Right atrium auricular region (tissue), 2 donors: ENCODE measurements at regions not wholly inside any gene's neighbourhood (a gene's known extent, or its start where the extent isn't known, plus 50 kb on each side); places are given as distances from the start of the nearest gene placed in this dataset.
"Not testable (repeated sequence)": the region's sequence is repeated elsewhere in the genome, so short reads cannot be mapped to it uniquely, and the experiment has no call there.

Experiments used
- DNase-seq: peaks from one replicate; pipeline ENCODE4 v3.0.0-alpha.2; 2019; ENCODE audit warnings: low spot score
- H3K27ac ChIP-seq, 2 donors: fragments of 200-600 bp; sonication (generic); 1 replicate in 1 of 2; 2 replicates in 1 of 2; pipeline ENCODE4 v1.5.1; 2016 to 2019
- H3K27me3 ChIP-seq, 2 donors: fragments of 200-600 bp; sonication (generic); one replicate each; pipeline versions ENCODE4 v1.5.1 to v1.6.0; 2017 to 2019
- H3K36me3 ChIP-seq: fragments of 200-600 bp; sonication (generic); one replicate; pipeline ENCODE4 v1.5.1; 2016
- H3K4me1 ChIP-seq, 2 donors: fragments of 200-600 bp; sonication (generic); one replicate each; pipeline versions ENCODE4 v1.5.1 to v1.6.0; 2017 to 2019
- H3K4me3 ChIP-seq, 2 donors: fragments of 200-600 bp; sonication (generic); 1 replicate in 1 of 2; 2 replicates in 1 of 2; pipeline ENCODE4 v1.5.1; 2017 to 2019; ENCODE audit warnings: mild to moderate bottlenecking in 1 of 2, moderate library complexity in 1 of 2
- H3K9me3 ChIP-seq, 2 donors: fragments of 200-600 bp; sonication (generic); one replicate each; pipeline ENCODE4 v1.5.1; 2019
- TF ChIP-seq, protein P1 (sequence below), 2 donors: fragments of 200-600 bp; sonication (generic); IDR thresholded peaks; one replicate each; pipeline ENCODE4 v1.5.1; 2019; ENCODE audit warnings: antibody characterized with exemption in 2 of 2

DNA sequence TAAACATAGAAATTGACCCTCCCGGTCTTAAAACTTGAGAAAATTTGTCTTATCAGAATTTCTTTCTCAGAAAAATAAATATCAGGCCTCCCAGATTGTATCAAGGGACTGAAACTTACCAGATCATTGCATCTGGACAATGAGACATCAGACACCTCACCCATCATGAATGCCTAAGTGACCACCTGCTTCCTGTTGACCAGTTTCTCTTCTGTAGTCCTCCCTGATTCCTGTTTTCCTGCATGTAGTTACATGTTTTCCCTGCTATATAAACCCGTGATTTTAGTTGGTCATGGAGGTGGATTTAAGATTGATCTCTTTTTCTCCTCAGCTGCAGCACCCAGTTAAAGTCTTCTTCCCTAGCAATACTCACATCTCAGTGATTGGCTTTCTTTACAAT, 548.1 kb downstream of the PPP4R3C start:
- TF ChIP-seq, protein P1, sequence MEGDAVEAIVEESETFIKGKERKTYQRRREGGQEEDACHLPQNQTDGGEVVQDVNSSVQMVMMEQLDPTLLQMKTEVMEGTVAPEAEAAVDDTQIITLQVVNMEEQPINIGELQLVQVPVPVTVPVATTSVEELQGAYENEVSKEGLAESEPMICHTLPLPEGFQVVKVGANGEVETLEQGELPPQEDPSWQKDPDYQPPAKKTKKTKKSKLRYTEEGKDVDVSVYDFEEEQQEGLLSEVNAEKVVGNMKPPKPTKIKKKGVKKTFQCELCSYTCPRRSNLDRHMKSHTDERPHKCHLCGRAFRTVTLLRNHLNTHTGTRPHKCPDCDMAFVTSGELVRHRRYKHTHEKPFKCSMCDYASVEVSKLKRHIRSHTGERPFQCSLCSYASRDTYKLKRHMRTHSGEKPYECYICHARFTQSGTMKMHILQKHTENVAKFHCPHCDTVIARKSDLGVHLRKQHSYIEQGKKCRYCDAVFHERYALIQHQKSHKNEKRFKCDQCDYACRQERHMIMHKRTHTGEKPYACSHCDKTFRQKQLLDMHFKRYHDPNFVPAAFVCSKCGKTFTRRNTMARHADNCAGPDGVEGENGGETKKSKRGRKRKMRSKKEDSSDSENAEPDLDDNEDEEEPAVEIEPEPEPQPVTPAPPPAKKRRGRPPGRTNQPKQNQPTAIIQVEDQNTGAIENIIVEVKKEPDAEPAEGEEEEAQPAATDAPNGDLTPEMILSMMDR (IDR thresholded peaks at IDR 0.05) = no peak

GRCh38 chrX:26914232-26914631, 548.9 kb downstream of the PPP4R3C start:
- H3K36me3 ChIP-seq = no peaks in the 10 kb centered on the region
- no peak overlapping the region for H3K4me3 ChIP-seq
- H3K9me3 ChIP-seq = no peaks in the 10 kb centered on the region
- H3K27ac ChIP-seq = no peak overlapping the region
- TF ChIP-seq, protein P1 (IDR thresholded peaks at IDR 0.05) = no peak
- DNase-seq = no peak
- no peaks in the 10 kb centered on the region for H3K27me3 ChIP-seq
- H3K4me1 ChIP-seq = no peaks in the 10 kb centered on the region

More for the DNA sequence above, 548.1 kb downstream of the PPP4R3C start:
- H3K4me3 ChIP-seq = no peak overlapping the region
- no peak overlapping the region for H3K27ac ChIP-seq
- no peaks in the 10 kb centered on the region for H3K9me3 ChIP-seq
- H3K4me1 ChIP-seq = no peaks in the 10 kb centered on the region
- DNase-seq = no peak
- H3K27me3 ChIP-seq = no peaks in the 10 kb centered on the region
- H3K36me3 ChIP-seq = no peaks in the 10 kb centered on the region

- H3K27me3 ChIP-seq, DNase-seq, H3K4me3 ChIP-seq, H3K4me1 ChIP-seq, H3K9me3 ChIP-seq, H3K27ac ChIP-seq, H3K36me3 ChIP-seq: not testable (repeated sequence)
Observed at GRCh38 chrX:26911785-26912184, 551.4 kb downstream of the PPP4R3C start.

GRCh38 chrX:26909728-26910127, 553.4 kb downstream of the PPP4R3C start:
- no peak for DNase-seq

DNA sequence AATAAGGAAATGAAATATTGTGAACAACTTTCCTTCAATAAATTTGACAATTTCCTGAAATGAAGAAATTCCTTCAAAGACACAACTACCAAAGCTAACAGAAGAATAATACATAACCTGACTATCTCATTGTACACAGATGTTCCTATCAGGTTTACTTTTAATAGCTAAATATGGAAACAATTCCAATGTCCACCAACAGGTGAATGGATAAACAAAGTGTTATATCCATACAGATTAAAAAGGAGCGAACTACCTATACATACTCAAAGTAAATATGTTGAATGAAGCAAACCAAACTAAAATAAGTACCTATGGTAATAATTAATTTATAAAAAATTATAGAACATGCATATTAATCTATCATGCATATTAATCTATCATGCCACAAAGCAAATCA, 554.9 kb downstream of the PPP4R3C start:
- TF ChIP-seq, protein P1 (IDR thresholded peaks at IDR 0.05) = no peak
- H3K27me3 ChIP-seq = no peaks in the 10 kb centered on the region
- H3K4me3 ChIP-seq = no peak overlapping the region

More at GRCh38 chrX:26909728-26910127, 553.4 kb downstream of the PPP4R3C start:
- TF ChIP-seq, protein P1 (IDR thresholded peaks at IDR 0.05) = no peak
- H3K9me3 ChIP-seq = no peaks in the 10 kb centered on the region
- no peaks in the 10 kb centered on the region for H3K4me1 ChIP-seq
- H3K4me3 ChIP-seq = no peak overlapping the region
- H3K36me3 ChIP-seq = no peaks in the 10 kb centered on the region
- no peaks in the 10 kb centered on the region for H3K27me3 ChIP-seq
- no peak overlapping the region for H3K27ac ChIP-seq

GRCh38 chrX:26889574-26889973, 573.6 kb downstream of the PPP4R3C start:
- Histone ChIP-seq H3K27me3 (no peaks in the 10 kb centered on the region), H3K4me1 (no peaks in the 10 kb centered on the region), H3K27ac (no peak overlapping the region), H3K9me3 (peaks cover 0 to 12% of the 10 kb centered on the region in 2 donors), H3K36me3 (no peaks in the 10 kb centered on the region), H3K4me3 (no peak overlapping the region)
- TF ChIP-seq, protein P1 (IDR thresholded peaks at IDR 0.05) = no peak
- DNase-seq = no peak

More for the DNA sequence above, 554.9 kb downstream of the PPP4R3C start:
- Histone ChIP-seq H3K4me1 (no peaks in the 10 kb centered on the region), H3K36me3 (no peaks in the 10 kb centered on the region), H3K27ac (no peak overlapping the region), H3K9me3 (no peaks in the 10 kb centered on the region)
- no peak for DNase-seq
